ENCODE measurements at regions not wholly inside any gene's neighbourhood (a gene's known extent, or its start where the extent isn't known, plus 50 kb on each side); places are given as distances from the start of the nearest gene placed in this dataset.

- no peak for TF ChIP-seq GATA2 (IDR thresholded peaks at IDR 0.05; ENCODE audit: low read depth, low read length)
- TF ChIP-seq GATA3 (IDR thresholded peaks at IDR 0.05; ENCODE audit: low read depth, low read length) = no peak
These were observed 478.7 kb upstream of the TCF4 start for GRCh38 chr18:56066524-56067213.

Data from SH-SY5Y (cell line).